Fibroblast of villous mesenchyme (primary cell): ENCODE measurements at regions not wholly inside any gene's neighbourhood (a gene's known extent, or its start where the extent isn't known, plus 50 kb on each side); places are given as distances from the start of the nearest gene placed in this dataset.

Experiments used
- DNase-seq: peaks from one replicate; pipeline ENCODE4 v3.0.0-alpha.2; 2010; ENCODE audit warnings: low read depth
- H3K4me3 ChIP-seq: 2 replicates; pipeline ENCODE4 v1.5.1; 2011; ENCODE audit warnings: low read depth, mild to moderate bottlenecking, low read length
- TF ChIP-seq, protein P1 (sequence below): IDR thresholded peaks from 2 replicates; pipeline ENCODE4 v1.5.1; 2012; ENCODE audit warnings: low read depth, mild to moderate bottlenecking, low read length; ENCODE audit not compliant: insufficient read depth

GRCh38 chr5:105573575-105573974, 2011.0 kb upstream of the NUDT12 start:
- TF ChIP-seq, protein P1, sequence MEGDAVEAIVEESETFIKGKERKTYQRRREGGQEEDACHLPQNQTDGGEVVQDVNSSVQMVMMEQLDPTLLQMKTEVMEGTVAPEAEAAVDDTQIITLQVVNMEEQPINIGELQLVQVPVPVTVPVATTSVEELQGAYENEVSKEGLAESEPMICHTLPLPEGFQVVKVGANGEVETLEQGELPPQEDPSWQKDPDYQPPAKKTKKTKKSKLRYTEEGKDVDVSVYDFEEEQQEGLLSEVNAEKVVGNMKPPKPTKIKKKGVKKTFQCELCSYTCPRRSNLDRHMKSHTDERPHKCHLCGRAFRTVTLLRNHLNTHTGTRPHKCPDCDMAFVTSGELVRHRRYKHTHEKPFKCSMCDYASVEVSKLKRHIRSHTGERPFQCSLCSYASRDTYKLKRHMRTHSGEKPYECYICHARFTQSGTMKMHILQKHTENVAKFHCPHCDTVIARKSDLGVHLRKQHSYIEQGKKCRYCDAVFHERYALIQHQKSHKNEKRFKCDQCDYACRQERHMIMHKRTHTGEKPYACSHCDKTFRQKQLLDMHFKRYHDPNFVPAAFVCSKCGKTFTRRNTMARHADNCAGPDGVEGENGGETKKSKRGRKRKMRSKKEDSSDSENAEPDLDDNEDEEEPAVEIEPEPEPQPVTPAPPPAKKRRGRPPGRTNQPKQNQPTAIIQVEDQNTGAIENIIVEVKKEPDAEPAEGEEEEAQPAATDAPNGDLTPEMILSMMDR: no peak
- DNase-seq: no peak
- H3K4me3 ChIP-seq: no peak overlapping the region

GRCh38 chr5:105565531-105565930, 2002.9 kb upstream of the NUDT12 start:
- no peak overlapping the region for H3K4me3 ChIP-seq
- TF ChIP-seq, protein P1: no peak
- no peak for DNase-seq

DNA sequence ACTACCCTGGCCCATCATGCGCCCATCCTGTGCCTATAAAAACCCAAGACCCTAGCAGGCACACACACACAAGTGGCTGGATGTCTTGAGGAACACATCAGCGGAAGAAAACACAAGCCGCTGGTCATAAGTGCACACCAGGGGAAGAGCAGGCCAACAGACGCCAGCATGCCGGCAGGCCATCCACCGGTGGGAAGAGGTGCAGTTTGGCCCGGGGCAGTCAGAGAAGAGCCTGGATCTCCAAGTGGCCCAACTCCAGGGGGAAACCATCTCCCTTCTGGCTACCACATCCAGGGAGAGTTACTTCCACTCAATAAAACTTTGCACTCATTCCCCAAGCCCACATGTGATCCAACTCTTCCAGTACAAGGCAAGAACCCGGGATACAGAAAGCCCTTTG, 2001.3 kb upstream of the NUDT12 start:
- no peak for DNase-seq
- TF ChIP-seq, protein P1: no peak
- no peak overlapping the region for H3K4me3 ChIP-seq

- TF ChIP-seq, protein P1: no peak
- DNase-seq: peak; percentile 44
- H3K4me3 ChIP-seq: no peak overlapping the region
Observed at GRCh38 chr5:105554568-105555169, 1992.1 kb upstream of the NUDT12 start.

GRCh38 chr5:105544300-105544699, 1981.7 kb upstream of the NUDT12 start:
- no peak overlapping the region for H3K4me3 ChIP-seq
- TF ChIP-seq, protein P1: no peak
- DNase-seq: no peak

GRCh38 chr5:105536675-105537074, 1974.1 kb upstream of the NUDT12 start:
- H3K4me3 ChIP-seq: no peak overlapping the region
- TF ChIP-seq, protein P1: no peak
- no peak for DNase-seq

- H3K4me3 ChIP-seq: no peak overlapping the region
- TF ChIP-seq, protein P1: no peak
- DNase-seq: no peak
Observed at GRCh38 chr5:105530716-105531261, 1968.2 kb upstream of the NUDT12 start.
